HepG2 (cell line): ENCODE measurements at regions not wholly inside any gene's neighbourhood (a gene's known extent, or its start where the extent isn't known, plus 50 kb on each side); places are given as distances from the start of the nearest gene placed in this dataset.

Experiments
- ATAC-seq: fragments of 200-7000 bp; cut with Tn5 transposase; 3 replicates; pipeline ENCODE4 v1.9.1; 2020; ENCODE audit warnings: mild to moderate bottlenecking, moderate library complexity
- BruUV-seq: library from RNA; stranded (reverse); fragments of 400-500 nt; replicated peaks from 2 replicates; lab custom pipeline; 2021; lab: Mats Ljungman, UMichigan
- CTCF ChIA-PET: fragments of 300-600 bp; formaldehyde crosslinking; extraction: SDS; loops from one replicate; lab custom pipeline; 2021; ENCODE audit warnings: low total read pairs, inconsistent platforms, low intra/inter-chr PET ratio; lab: Yijun Ruan, JAX
- POLR2A ChIA-PET: fragments of 350-600 bp; sonication (Branson Sonifier 250); formaldehyde crosslinking; loops from one replicate; lab custom pipeline; 2020; ENCODE audit warnings: antibody characterized with exemption, inconsistent platforms; lab: Yijun Ruan, JAX
- DNase-seq: peaks from one replicate; pipeline ENCODE4 v3.0.0-alpha.2; 2015; ENCODE audit warnings: low spot score
- FAIRE-seq: peaks from 3 replicates; lab custom pipeline; 2011; peaks lifted over from hg19 to GRCh38; lab: Jason Lieb, UNC
- H2AFZ ChIP-seq: one replicate; pipeline ENCODE4 v1.6.1; 2011; ENCODE audit warnings: low read length, inconsistent platforms
- H3K27ac ChIP-seq: fragments of 300-600 bp; 3 replicates; pipeline ENCODE4 v1.8.0; 2011; ENCODE audit warnings: mixed run types, mild to moderate bottlenecking, mixed read lengths, low read length, inconsistent platforms; ENCODE audit not compliant: insufficient read depth; ENCODE audit errors: extremely low read length
- H3K27me3 ChIP-seq, 2 experiments: fragments of 200-600 bp in 1 of 2; 2 replicates in 1 of 2; 3 replicates in 1 of 2; pipeline versions ENCODE4 v1.6.0 to v1.8.0; 2011; ENCODE audit warnings: low read length in 2 of 2, mild to moderate bottlenecking in 2 of 2, moderate library complexity in 2 of 2, inconsistent platforms in 1 of 2; ENCODE audit not compliant: insufficient read depth in 2 of 2, control insufficient read depth in 1 of 2
- H3K36me3 ChIP-seq, 2 experiments: fragments of 200-600 bp in 1 of 2; replicated peaks in 1 of 2; 2 replicates in 1 of 2; 3 replicates in 1 of 2; pipeline versions ENCODE4 v1.5.1 to v1.8.0; 2011; ENCODE audit warnings: low read length in 2 of 2, inconsistent platforms in 1 of 2; ENCODE audit not compliant: insufficient read depth in 2 of 2, control insufficient read depth in 1 of 2
- H3K4me1 ChIP-seq: 2 replicates; pipeline ENCODE4 v1.5.1; 2012; ENCODE audit warnings: low read length, inconsistent platforms; ENCODE audit not compliant: insufficient read depth
- H3K4me2 ChIP-seq: 2 replicates; pipeline ENCODE4 v1.6.0; 2011; ENCODE audit warnings: low read depth, low read length, inconsistent platforms
- H3K4me3 ChIP-seq, 3 experiments: fragments of 200-600 bp in 1 of 3; sonication (generic), shearing (Covaris generic) in 1 of 3; replicated peaks in 1 of 3; 2 replicates each; pipeline ENCODE4 v1.5.1; 2011 to 2016; ENCODE audit warnings: low read length in 3 of 3, inconsistent platforms in 2 of 3, low read depth in 2 of 3, mild to moderate bottlenecking in 2 of 3, control low read depth in 1 of 3, mixed read lengths in 1 of 3; ENCODE audit not compliant: insufficient read depth in 1 of 3
- H3K79me2 ChIP-seq: one replicate; pipeline ENCODE4 v1.6.1; 2011; ENCODE audit warnings: low read length, inconsistent platforms; ENCODE audit not compliant: insufficient read depth
- H3K9ac ChIP-seq: 2 replicates; pipeline ENCODE4 v1.6.0; 2011; ENCODE audit warnings: mild to moderate bottlenecking, low read depth, low read length, inconsistent platforms; ENCODE audit not compliant: insufficient read depth
- H3K9me3 ChIP-seq: 2 replicates; pipeline ENCODE4 v1.5.1; 2012; ENCODE audit warnings: mild to moderate bottlenecking, low read length
- H4K20me1 ChIP-seq: 2 replicates; pipeline ENCODE4 v1.6.0; 2011; ENCODE audit warnings: inconsistent platforms, mild to moderate bottlenecking, low read length, moderate library complexity; ENCODE audit not compliant: insufficient read depth
- ATF7 ChIP-seq, 2 experiments: fragments of 450-650 bp in 1 of 2; sonication (generic) in 1 of 2; formaldehyde crosslinking in 1 of 2; IDR thresholded peaks; 2 replicates each; pipeline versions ENCODE4 v1.4.0 to v1.6.1; 2016 to 2020; ENCODE audit warnings: antibody characterized with exemption in 1 of 2, mild to moderate bottlenecking in 1 of 2, missing genetic modification reagents in 1 of 2
- HNRNPH1 ChIP-seq: fragments of 200-400 bp; formaldehyde crosslinking; optimal IDR thresholded peaks from 2 replicates; pipeline ENCODE3; 2017; ENCODE audit warnings: mild to moderate bottlenecking, low read depth, low read length
- KLF12 ChIP-seq: sonication (generic); formaldehyde crosslinking; IDR thresholded peaks from 2 replicates; pipeline ENCODE4 v1.4.0; 2020; ENCODE audit warnings: missing genetic modification reagents, borderline replicate concordance
- NFIB ChIP-seq: sonication (generic); formaldehyde crosslinking; IDR thresholded peaks from 2 replicates; pipeline ENCODE4 v1.9.0; 2021; ENCODE audit warnings: missing genetic modification reagents, mild to moderate bottlenecking, borderline replicate concordance
- NFIC ChIP-seq: IDR thresholded peaks from 2 replicates; pipeline ENCODE4 v1.6.1; 2012; ENCODE audit warnings: mild to moderate bottlenecking, low read length, inconsistent platforms
- NPAS2 ChIP-seq: sonication (generic); formaldehyde crosslinking; IDR thresholded peaks from 2 replicates; pipeline ENCODE4 v1.8.0; 2022; ENCODE audit warnings: mild to moderate bottlenecking, missing genetic modification reagents, borderline replicate concordance
- ZC3H13 ChIP-seq: sonication (generic); formaldehyde crosslinking; IDR thresholded peaks from 2 replicates; pipeline ENCODE4 v1.8.1; 2023; ENCODE audit warnings: mild to moderate bottlenecking, missing genetic modification reagents, moderate library complexity
- ZNF263 ChIP-seq: sonication (generic); formaldehyde crosslinking; IDR thresholded peaks from 2 replicates; pipeline ENCODE4 v1.4.0; 2020; ENCODE audit warnings: missing genetic modification reagents
- ZNF382 ChIP-seq: sonication (generic); formaldehyde crosslinking; IDR thresholded peaks from 2 replicates; pipeline ENCODE4 v1.5.0; 2020; ENCODE audit warnings: missing genetic modification reagents, mild to moderate bottlenecking, borderline replicate concordance
- ZNF44 ChIP-seq: sonication (generic); formaldehyde crosslinking; IDR thresholded peaks from 2 replicates; pipeline ENCODE4 v1.5.1; 2020; ENCODE audit warnings: mild to moderate bottlenecking, missing genetic modification reagents
- ZNF501 ChIP-seq: sonication (generic); formaldehyde crosslinking; IDR thresholded peaks from 2 replicates; pipeline ENCODE4 v1.5.1; 2020; ENCODE audit warnings: mild to moderate bottlenecking, moderate library complexity, missing genetic modification reagents
- ZNF549 ChIP-seq: sonication (generic); formaldehyde crosslinking; IDR thresholded peaks from 2 replicates; pipeline ENCODE4 v1.5.0; 2020; ENCODE audit warnings: missing genetic modification reagents
- ZNF703 ChIP-seq: sonication (generic); formaldehyde crosslinking; IDR thresholded peaks from 2 replicates; pipeline ENCODE4 v1.5.1; 2020; ENCODE audit warnings: missing genetic modification reagents, mild to moderate bottlenecking, moderate library complexity, borderline replicate concordance
- ZNF746 ChIP-seq: sonication (generic); formaldehyde crosslinking; IDR thresholded peaks from 2 replicates; pipeline ENCODE4 v1.8.0; 2022; ENCODE audit warnings: mild to moderate bottlenecking, missing genetic modification reagents
- ZNF841 ChIP-seq: sonication (generic); formaldehyde crosslinking; IDR thresholded peaks from 2 replicates; pipeline ENCODE4 v1.8.1; 2023; ENCODE audit warnings: missing genetic modification reagents, borderline replicate concordance
- ZNF879 ChIP-seq: sonication (generic); formaldehyde crosslinking; IDR thresholded peaks from 2 replicates; pipeline ENCODE4 v1.8.1; 2023; ENCODE audit warnings: missing genetic modification reagents
- WGBS: methylation state at CpG from one replicate; pipeline ENCODE4 v1.1.6; 2017; ENCODE audit warnings: low lambda C conversion rate; 5-methylcytosine and 5-hydroxymethylcytosine counted together
- in situ Hi-C: cut with HindIII; loops from 2 replicates; pipeline ENCODE4 v1.10.0; 2017; ENCODE audit warnings: low pct_unique_long_range_greater_than_20kb; ENCODE audit not compliant: extremely low pct_ligation_motif_present
- intact Hi-C: fragments of 100-400 bp; cut with micrococcal nuclease; formaldehyde crosslinking; loops from one replicate; pipeline ENCODE4 v1.10.0; 2022; ENCODE audit not compliant: unreplicated experiment

DNA sequence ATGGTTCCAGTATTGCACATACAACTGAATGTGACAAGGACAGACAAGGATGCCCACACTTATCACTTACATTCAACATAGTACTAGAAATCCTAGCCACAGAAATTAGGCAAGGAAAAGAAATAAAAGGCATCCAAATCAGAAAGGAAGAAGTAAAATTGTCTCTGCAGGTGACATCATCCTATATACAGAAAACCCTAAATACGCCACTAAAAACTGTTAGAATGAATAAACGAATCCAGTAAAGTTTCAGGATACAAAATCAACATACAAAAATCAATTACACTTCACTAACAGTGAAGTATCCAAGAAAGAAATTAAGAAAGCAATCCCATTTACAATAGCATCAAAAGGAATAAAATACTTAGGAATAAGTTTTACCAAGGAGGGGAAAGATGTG lies 66.1 kb downstream of the FAM217A start:
- Histone ChIP-seq H4K20me1 (no peaks in the 10 kb centered on the region; the same call in 1 of the 2 replicates), H2AFZ (no peak overlapping the region), H3K27ac (no peak overlapping the region), H3K9me3 (no peaks in the 10 kb centered on the region), H3K4me3 (no peak overlapping the region), H3K9ac (no peak overlapping the region), H3K36me3 (peaks cover 0 to 5% of the 10 kb centered on the region in 2 experiments; a peak in 2 of 5 replicates), H3K27me3 (no peaks in the 10 kb centered on the region; a peak in 2 of 5 replicates), H3K4me1 (peaks cover 44% of the 10 kb centered on the region), H3K4me2 (no peak overlapping the region), H3K79me2 (peaks cover 58% of the 10 kb centered on the region)
- WGBS = 90% methylated on average over 2 of the region's 2 CpGs
- no peak for ATAC-seq
- DNase-seq = no peak
- FAIRE-seq = no peak
- BruUV-seq = no TSS peak
- ChIA-PET POLR2A (interaction anchor here (1.7 kb wide), 1 partner anchor 9 kb away, joined by 6 read pairs; a partner anchor contains a TSS), CTCF (no interaction called here)
- TF ChIP-seq ZNF382 = no peak
- TF ChIP-seq ATF7 (IDR thresholded peaks at IDR 0.05) = peak; percentile 68
- TF ChIP-seq ATF7 (CRISPR knock-in tag; IDR thresholded peaks at IDR 0.05) = no peak
- no peak for TF ChIP-seq ZNF501
- in situ Hi-C loops (no loop called here), intact Hi-C loops (no loop called here)

GRCh38 chr6:4017058-4017739 lies 61.7 kb downstream of the FAM217A start:
- peak; percentile 26 for FAIRE-seq
- in situ Hi-C loops = no loop called here
- H2AFZ ChIP-seq = peak overlapping the region; percentile 11
- TF ChIP-seq ZNF841 (CRISPR knock-in tag) = no peak
- TF ChIP-seq NFIC = 0 out of 2 replicates have a peak, but pooled peaks have one; percentile 11
- TF ChIP-seq NPAS2 = no peak
- TF ChIP-seq ZC3H13 (CRISPR knock-in tag) = no peak
- no peak for TF ChIP-seq HNRNPH1
- TF ChIP-seq ZNF549 (CRISPR knock-in tag) = no peak
- TF ChIP-seq ZNF879 (CRISPR knock-in tag) = no peak
- no peak for TF ChIP-seq KLF12 (CRISPR knock-in tag)
- TF ChIP-seq ZNF746 (CRISPR knock-in tag) = no peak
- TF ChIP-seq ZNF263 (CRISPR knock-in tag) = no peak
- no peak for TF ChIP-seq ZNF703 (CRISPR knock-in tag)
- no peak for TF ChIP-seq ZNF44 (CRISPR knock-in tag)
- no peak for TF ChIP-seq NFIB (CRISPR knock-in tag)

More at GRCh38 chr6:4017058-4017739, 61.7 kb downstream of the FAM217A start:
- H3K36me3 ChIP-seq = peaks cover 0 to 5% of the 10 kb centered on the region in 2 experiments; a peak in 2 of 5 replicates
- peak overlapping the region; percentile 86 for H3K4me2 ChIP-seq
- 3% methylated on average over 2 of the region's 2 CpGs for WGBS
- DNase-seq (no peak), ATAC-seq (no peak)
- ChIA-PET CTCF (no interaction called here), POLR2A (interaction anchor here (1.1 to 1.5 kb wide), 4 partner anchors 9 to 637 kb away, joined by 3 to 11 read pairs (median 4); no protein-coding TSS in a partner anchor)
- peaks cover 59% of the 10 kb centered on the region for H3K79me2 ChIP-seq
- H3K27me3 ChIP-seq = no peaks in the 10 kb centered on the region; a peak in 2 of 5 replicates
- peak overlapping the region; percentile 97 for H3K27ac ChIP-seq
- H3K4me1 ChIP-seq = peaks cover 27% of the 10 kb centered on the region
- H3K4me3 ChIP-seq = peak overlapping the region; percentile 81 to 91 (median 82); a peak in 5 of 6 replicates
- H3K9ac ChIP-seq = peak overlapping the region; percentile 85
- intact Hi-C loops = no loop called here
- H4K20me1 ChIP-seq = peaks cover 6% of the 10 kb centered on the region; the same call in 1 of the 2 replicates
- H3K9me3 ChIP-seq = no peaks in the 10 kb centered on the region
- no TSS peak for BruUV-seq
